ENCODE measurements at regions not wholly inside any gene's neighbourhood (a gene's known extent, or its start where the extent isn't known, plus 50 kb on each side); places are given as distances from the start of the nearest gene placed in this dataset.

DNA sequence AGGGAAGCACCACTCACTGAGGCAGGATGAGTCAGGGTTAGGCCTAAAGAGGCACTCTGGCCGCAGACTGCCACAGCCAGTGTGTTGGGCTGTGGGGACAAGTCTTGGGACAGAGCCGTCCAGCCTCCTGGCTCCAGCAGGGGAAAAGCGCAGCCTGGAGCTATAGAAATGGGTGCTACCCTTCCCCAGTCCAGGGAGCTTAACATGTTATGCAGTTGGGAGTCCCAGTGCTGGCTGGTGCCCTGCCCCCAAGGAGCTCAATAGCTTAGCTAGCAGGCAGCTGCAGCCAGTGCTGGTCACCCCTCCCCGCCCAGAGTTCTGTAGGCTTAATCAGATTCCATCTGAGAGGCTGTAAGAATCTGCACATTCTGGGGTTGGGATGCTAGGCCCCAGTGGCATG is 399.6 kb upstream of the TUSC1 start:
- Mint-ChIP-seq H3K9me3 (peaks cover 64% of the 10 kb centered on the region), H3K4me1 (ENCODE audit: low read depth) (no peaks in the 10 kb centered on the region), H3K36me3 (ENCODE audit: low read depth) (no peaks in the 10 kb centered on the region), H3K27me3 (ENCODE audit: low read depth) (no peaks in the 10 kb centered on the region), H3K27ac (no peak overlapping the region), H3K4me3 (ENCODE audit: low read depth) (no peak overlapping the region)
- intact Hi-C loops (cut with micrococcal nuclease) = no loop called here
- DNase-seq (ENCODE audit: low spot score) = no peak

DNA sequence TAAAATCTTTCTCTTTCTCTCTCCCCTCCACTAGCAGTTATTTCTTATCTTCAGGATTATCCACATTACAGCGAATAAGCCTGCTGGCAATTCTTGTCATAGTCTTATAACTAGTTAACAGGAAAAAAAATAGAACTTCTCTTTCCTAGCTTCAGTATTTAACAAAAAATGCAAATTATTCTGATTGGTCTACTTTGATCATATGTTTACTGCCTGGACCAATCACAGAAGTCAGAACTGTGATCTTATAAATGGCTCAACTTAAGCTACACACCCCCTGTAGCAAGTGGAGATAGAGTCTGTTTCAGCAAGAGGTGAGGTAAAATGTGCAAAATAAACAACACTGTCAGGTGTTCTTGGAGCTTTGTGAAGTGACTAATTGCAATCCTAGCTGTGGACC is 389.4 kb upstream of the TUSC1 start:
- Mint-ChIP-seq H3K27me3 (ENCODE audit: low read depth) (no peaks in the 10 kb centered on the region), H3K9me3 (peaks cover 17% of the 10 kb centered on the region), H3K4me1 (ENCODE audit: low read depth) (no peaks in the 10 kb centered on the region), H3K27ac (no peak overlapping the region), H3K36me3 (ENCODE audit: low read depth) (no peaks in the 10 kb centered on the region), H3K4me3 (ENCODE audit: low read depth) (no peak overlapping the region)
- intact Hi-C loops (cut with micrococcal nuclease) = no loop called here
- DNase-seq (ENCODE audit: low spot score) = no peak

DNA sequence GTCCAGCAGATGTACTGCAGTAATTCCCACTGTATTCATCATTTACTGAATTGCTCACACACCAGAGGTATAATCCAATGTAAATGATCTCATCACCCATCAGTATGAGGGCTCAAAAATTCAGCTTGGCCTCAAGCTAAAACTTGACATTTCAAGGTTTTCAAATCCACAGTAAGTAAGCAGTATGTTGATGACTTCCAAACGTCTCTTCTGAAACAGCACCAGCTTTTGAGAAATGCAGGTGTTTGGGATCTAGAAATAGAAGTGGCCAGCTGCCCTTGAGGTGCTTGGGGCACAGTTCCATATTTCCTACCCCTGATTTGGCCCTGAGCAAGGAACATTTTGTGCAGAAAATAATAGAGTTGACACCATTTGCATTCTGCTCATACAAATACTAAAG is 388.0 kb upstream of the TUSC1 start:
- Mint-ChIP-seq H3K27me3 (ENCODE audit: low read depth) (no peaks in the 10 kb centered on the region), H3K27ac (no peak overlapping the region), H3K9me3 (peaks cover 25% of the 10 kb centered on the region), H3K4me3 (ENCODE audit: low read depth) (no peak overlapping the region), H3K36me3 (ENCODE audit: low read depth) (no peaks in the 10 kb centered on the region), H3K4me1 (ENCODE audit: low read depth) (no peaks in the 10 kb centered on the region)
- DNase-seq (ENCODE audit: low spot score) = no peak
- intact Hi-C loops (cut with micrococcal nuclease) = no loop called here

DNA sequence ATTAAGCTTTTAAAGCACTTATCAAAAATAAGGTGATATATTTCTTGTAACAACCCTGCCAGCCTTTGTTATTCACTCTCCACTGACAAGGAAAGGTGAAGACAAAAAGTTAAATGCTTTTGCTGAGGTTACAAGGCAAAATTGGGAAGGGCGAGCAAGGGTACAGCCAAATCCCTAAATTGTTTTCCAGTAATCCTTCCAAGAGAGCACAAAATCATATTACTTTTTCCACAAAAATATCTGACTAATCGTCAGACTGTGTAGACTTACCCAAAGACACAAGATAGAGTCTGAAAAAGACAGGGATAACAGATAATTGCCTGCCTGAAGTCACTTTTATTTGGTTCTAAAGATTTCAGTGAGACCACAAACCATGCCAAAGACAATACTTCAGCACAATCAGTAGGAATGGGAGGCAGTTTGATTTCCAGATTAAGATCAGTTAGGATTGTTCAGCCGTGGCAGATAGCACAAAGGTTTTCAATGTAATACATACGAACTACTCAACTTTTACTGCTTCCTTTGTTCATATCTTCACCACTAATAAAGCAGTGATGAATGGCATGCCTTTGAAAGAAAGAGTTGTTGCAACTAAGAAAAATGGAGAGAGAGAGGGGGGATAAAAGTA is 383.8 kb upstream of the TUSC1 start:
- H3K9me3 Mint-ChIP-seq = peaks cover 34% of the 10 kb centered on the region
- no peaks in the 10 kb centered on the region for H3K27me3 Mint-ChIP-seq (ENCODE audit: low read depth)
- H3K4me1 Mint-ChIP-seq (ENCODE audit: low read depth) = no peaks in the 10 kb centered on the region
- no peak overlapping the region for H3K27ac Mint-ChIP-seq
- intact Hi-C loops (cut with micrococcal nuclease) = no loop called here
- DNase-seq (ENCODE audit: low spot score) = no peak
- no peak overlapping the region for H3K4me3 Mint-ChIP-seq (ENCODE audit: low read depth)
- H3K36me3 Mint-ChIP-seq (ENCODE audit: low read depth) = no peaks in the 10 kb centered on the region

DNA sequence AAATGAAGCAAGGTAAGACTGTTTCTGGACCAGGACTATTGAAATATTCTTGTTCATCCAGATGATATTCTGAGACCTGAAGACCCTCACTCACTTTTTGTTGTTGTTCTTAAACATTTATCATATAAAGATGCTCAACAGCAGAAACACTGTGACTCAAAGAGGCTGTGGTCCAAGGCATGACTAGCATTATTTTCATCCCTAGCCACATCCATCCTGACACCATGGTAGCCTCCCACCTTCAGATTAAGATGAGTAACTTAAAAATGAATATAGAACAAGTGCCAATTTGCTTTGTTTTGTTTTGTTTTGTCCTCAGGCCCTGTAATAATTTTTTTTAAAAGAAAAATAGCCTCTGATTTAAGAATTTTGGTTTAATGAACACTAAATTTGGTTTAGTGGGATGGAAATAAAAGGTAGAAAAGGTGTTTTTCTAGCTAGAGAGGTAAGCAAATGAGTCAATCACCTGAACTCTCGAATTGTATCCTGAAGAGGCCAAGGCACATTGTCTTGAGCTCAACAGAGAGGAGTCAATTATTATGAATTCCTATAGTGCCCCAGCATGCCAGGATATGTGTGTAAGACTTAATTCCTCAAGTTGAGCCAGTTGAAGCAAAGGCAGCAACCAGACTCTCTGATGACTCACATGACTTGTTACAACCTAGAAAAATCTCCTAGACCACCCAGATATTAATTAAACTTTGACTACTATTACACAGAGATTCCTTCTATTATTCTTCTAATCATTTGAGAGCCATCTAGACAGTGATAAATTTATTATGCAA is 380.1 kb upstream of the TUSC1 start:
- Mint-ChIP-seq H3K9me3 (peaks cover 45% of the 10 kb centered on the region), H3K27me3 (ENCODE audit: low read depth) (no peaks in the 10 kb centered on the region), H3K36me3 (ENCODE audit: low read depth) (no peaks in the 10 kb centered on the region), H3K4me3 (ENCODE audit: low read depth) (no peak overlapping the region), H3K4me1 (ENCODE audit: low read depth) (no peaks in the 10 kb centered on the region), H3K27ac (no peak overlapping the region)
- no peak for DNase-seq (ENCODE audit: low spot score)
- intact Hi-C loops (cut with micrococcal nuclease) = no loop called here

DNA sequence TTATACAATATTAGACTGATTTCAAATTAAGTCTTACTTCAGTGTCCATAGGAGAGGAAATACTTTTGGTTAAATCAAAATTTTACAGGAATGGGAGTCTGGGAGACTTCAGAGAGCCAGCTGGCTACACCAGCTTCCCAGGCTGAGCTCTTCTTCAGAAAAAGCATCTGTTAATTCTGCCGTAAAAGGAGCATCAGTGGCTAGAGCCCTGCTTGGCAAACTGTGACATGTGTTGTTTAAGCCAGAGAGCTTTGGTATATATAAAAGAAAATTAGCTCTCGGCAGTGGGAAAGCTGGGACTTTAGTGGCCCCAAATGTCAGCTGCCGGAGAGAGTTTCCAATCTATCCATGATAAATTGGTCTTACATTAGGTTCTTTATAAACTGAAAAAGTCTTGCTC is 378.8 kb upstream of the TUSC1 start:
- intact Hi-C loops (cut with micrococcal nuclease) = no loop called here
- no peak overlapping the region for H3K4me3 Mint-ChIP-seq (ENCODE audit: low read depth)
- H3K9me3 Mint-ChIP-seq = peaks cover 46% of the 10 kb centered on the region
- no peaks in the 10 kb centered on the region for H3K27me3 Mint-ChIP-seq (ENCODE audit: low read depth)
- H3K4me1 Mint-ChIP-seq (ENCODE audit: low read depth) = no peaks in the 10 kb centered on the region
- no peak overlapping the region for H3K27ac Mint-ChIP-seq
- DNase-seq (ENCODE audit: low spot score) = no peak
- H3K36me3 Mint-ChIP-seq (ENCODE audit: low read depth) = no peaks in the 10 kb centered on the region

DNA sequence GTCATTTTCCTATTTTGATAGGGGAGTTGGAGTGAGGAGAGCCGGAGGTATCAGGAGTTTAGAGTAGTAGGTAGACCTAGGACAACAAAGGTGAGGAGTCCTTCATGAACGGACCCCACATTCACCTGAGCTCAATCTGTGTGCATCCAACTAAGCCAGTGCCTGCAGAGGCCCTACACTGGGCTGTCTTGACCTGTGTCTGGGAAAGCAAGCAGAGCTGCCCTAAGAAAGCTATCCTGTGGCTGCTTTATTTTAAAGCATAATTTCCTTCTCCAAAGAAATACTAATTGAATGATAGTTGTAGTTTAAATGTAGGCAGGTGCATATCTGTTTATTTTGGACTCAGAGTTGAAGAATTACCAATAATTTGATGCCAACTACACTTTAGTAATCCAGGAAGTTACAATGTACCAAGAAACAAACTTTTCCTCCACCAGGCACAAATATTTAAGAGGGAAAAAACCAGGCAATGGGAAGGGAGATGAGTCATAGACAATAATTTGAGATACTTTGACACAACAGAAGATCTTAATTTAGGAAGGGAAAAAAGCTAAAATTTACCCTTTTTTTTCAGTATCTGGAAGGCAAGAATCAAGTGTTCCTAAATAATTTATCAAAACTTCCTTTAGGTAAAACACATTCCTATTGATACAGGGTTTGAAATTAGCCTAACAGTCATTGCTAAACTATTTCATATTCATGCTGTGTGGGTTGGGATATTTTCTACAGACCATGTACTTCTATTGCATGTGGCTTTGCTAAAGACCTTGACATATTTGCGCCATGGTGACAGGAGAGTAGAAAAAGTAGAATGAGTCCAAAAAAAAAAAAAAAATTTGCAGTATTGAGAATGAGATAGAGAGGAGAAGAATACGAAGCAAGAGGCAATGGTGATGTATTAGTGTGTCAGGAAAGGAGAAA is 376.6 kb upstream of the TUSC1 start:
- H3K36me3 Mint-ChIP-seq (ENCODE audit: low read depth) = no peaks in the 10 kb centered on the region
- no peaks in the 10 kb centered on the region for H3K4me1 Mint-ChIP-seq (ENCODE audit: low read depth)
- intact Hi-C loops (cut with micrococcal nuclease) = no loop called here
- no peaks in the 10 kb centered on the region for H3K27me3 Mint-ChIP-seq (ENCODE audit: low read depth)
- no peak overlapping the region for H3K27ac Mint-ChIP-seq
- peaks cover 45% of the 10 kb centered on the region for H3K9me3 Mint-ChIP-seq
- H3K4me3 Mint-ChIP-seq (ENCODE audit: low read depth) = no peak overlapping the region
- no peak for DNase-seq (ENCODE audit: low spot score)

DNA sequence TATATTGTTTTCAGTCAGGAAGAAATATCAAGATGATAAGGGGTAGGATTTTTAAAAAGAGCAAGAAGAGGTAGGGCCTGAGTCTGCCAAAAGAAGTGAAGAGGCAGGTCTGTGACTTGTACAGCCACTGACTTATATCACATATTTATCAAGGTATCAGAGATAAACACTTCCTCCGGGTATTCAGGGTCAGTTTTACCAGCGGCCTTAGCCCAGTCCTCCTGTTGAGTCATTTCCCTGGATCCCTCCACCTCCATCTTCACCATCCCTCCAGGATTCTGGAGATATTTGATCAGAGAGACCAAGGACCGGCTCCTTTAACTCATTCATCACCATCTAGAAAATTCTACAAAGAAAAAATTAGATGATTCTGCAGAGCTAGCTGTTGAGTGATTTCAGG is 375.7 kb upstream of the TUSC1 start:
- Mint-ChIP-seq H3K27ac (no peak overlapping the region), H3K9me3 (peaks cover 48% of the 10 kb centered on the region), H3K36me3 (ENCODE audit: low read depth) (no peaks in the 10 kb centered on the region), H3K27me3 (ENCODE audit: low read depth) (no peaks in the 10 kb centered on the region), H3K4me1 (ENCODE audit: low read depth) (no peaks in the 10 kb centered on the region), H3K4me3 (ENCODE audit: low read depth) (no peak overlapping the region)
- DNase-seq (ENCODE audit: low spot score) = no peak
- intact Hi-C loops (cut with micrococcal nuclease) = no loop called here

DNA sequence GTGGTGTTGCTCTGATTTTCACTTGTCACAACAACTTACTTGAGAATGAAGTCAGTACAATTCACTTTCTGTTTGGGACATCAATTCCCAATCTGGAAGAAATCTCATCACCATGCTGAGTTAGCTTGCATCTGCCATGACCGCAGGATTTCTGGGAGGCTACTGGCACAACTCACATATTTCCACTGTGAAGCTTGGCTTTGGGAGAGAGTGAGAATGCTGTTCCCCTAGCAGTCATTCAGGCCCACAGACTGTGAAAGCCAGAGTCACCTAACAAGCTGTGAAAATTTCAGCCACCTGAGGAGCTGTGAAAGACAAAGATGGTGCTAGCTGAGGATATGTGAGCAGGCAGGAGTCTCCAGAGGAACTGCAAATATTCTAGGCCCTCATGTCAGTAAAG is 365.2 kb upstream of the TUSC1 start:
- intact Hi-C loops (cut with micrococcal nuclease) = no loop called here
- no peak overlapping the region for H3K27ac Mint-ChIP-seq
- no peak for DNase-seq (ENCODE audit: low spot score)
- H3K4me1 Mint-ChIP-seq (ENCODE audit: low read depth) = no peaks in the 10 kb centered on the region
- H3K36me3 Mint-ChIP-seq (ENCODE audit: low read depth) = no peaks in the 10 kb centered on the region
- no peaks in the 10 kb centered on the region for H3K27me3 Mint-ChIP-seq (ENCODE audit: low read depth)
- peaks cover 44% of the 10 kb centered on the region for H3K9me3 Mint-ChIP-seq
- H3K4me3 Mint-ChIP-seq (ENCODE audit: low read depth) = no peak overlapping the region

DNA sequence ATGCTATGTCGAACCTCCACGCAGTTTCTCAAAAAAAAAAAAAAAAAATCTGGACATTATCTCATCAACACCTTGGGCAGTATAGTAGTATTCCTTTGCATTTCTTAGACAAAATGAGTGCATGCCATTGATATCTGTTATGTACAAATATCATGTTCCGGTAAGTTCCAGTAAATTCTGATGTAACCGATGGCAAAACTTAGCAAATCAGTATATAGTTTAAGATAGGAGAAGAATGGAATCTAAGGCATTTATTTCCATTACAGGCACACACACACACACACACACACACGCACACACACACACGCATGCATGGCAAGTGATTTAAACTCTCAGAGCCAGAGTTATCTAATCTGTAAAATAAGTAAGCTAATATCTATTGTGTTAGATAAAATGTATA is 356.5 kb upstream of the TUSC1 start:
- H3K9me3 Mint-ChIP-seq = peaks cover 37% of the 10 kb centered on the region
- intact Hi-C loops (cut with micrococcal nuclease) = no loop called here
- H3K4me3 Mint-ChIP-seq (ENCODE audit: low read depth) = no peak overlapping the region
- no peak for DNase-seq (ENCODE audit: low spot score)
- H3K27me3 Mint-ChIP-seq (ENCODE audit: low read depth) = no peaks in the 10 kb centered on the region
- H3K4me1 Mint-ChIP-seq (ENCODE audit: low read depth) = no peaks in the 10 kb centered on the region
- H3K27ac Mint-ChIP-seq = no peak overlapping the region
- H3K36me3 Mint-ChIP-seq (ENCODE audit: low read depth) = no peaks in the 10 kb centered on the region

DNA sequence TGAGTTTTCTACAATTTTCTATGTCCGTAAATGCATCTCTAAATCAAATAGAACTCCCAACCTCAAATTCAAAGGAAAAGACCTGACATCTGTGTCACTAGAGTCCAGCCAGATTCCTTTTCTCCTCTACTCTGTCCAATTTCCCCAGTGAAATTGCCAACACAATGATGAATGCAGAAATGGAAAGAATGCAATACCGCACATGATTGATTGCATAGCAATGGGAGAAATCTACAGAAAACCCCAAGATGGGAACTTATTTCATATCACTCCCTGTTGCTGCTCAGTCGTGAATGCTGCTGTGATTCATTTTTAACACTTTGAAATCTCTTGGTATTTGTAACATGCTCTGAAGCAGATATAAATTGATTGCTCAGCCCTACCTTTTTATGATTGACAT is 355.1 kb upstream of the TUSC1 start:
- H3K27ac Mint-ChIP-seq = no peak overlapping the region
- no peaks in the 10 kb centered on the region for H3K27me3 Mint-ChIP-seq (ENCODE audit: low read depth)
- intact Hi-C loops (cut with micrococcal nuclease) = no loop called here
- H3K36me3 Mint-ChIP-seq (ENCODE audit: low read depth) = no peaks in the 10 kb centered on the region
- no peaks in the 10 kb centered on the region for H3K4me1 Mint-ChIP-seq (ENCODE audit: low read depth)
- DNase-seq (ENCODE audit: low spot score) = no peak
- peaks cover 30% of the 10 kb centered on the region for H3K9me3 Mint-ChIP-seq
- no peak overlapping the region for H3K4me3 Mint-ChIP-seq (ENCODE audit: low read depth)

DNA sequence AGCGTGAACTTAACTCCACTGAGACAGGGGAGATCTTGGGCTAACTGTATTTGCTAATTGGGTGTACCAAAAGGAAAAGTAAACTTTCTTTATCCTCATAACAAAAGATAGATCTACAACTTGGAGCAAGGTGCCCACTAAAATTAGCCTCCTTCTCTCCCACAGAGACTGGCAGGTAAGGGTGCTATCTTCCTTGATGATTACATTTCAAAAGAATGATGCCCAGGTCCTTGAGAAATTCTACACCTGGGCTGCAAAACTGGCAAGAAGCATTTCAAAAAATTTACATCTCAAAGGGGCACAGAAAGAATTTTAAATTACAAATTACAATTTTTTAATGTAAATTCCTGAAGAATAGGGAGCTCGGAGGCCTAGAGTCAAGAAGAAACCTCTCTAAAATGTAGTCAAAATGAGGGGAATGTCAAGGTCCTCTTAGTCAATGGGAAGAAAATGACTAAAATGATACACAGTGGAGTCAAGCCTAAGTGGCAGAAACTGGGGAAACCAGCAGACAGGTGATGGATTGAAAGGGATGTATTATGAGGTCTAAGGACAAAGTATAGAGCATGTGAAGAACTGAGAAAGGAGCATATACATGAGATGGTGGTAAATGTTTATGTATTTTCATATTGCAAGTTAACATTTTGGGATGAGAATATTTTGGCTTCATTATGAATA is 348.3 kb upstream of the TUSC1 start:
- intact Hi-C loops (cut with micrococcal nuclease) = no loop called here
- Mint-ChIP-seq H3K27ac (no peak overlapping the region), H3K4me3 (ENCODE audit: low read depth) (no peak overlapping the region), H3K9me3 (peaks cover 28% of the 10 kb centered on the region), H3K27me3 (ENCODE audit: low read depth) (no peaks in the 10 kb centered on the region), H3K36me3 (ENCODE audit: low read depth) (no peaks in the 10 kb centered on the region), H3K4me1 (ENCODE audit: low read depth) (no peaks in the 10 kb centered on the region)
- DNase-seq (ENCODE audit: low spot score) = no peak

Data from activated T-helper 2 cell treated with anti-CD3 and anti-CD28 coated beads, Interferon-gamma antibody, Interleukin-2, Interleukin-4, amounts not matched to agents 10 μg/mL and 5 μg/mL and 100 μg/mL, durations not matched to agents 14 hours and 24 hours and 36 hours (primary cell).